H1 (cell line): ENCODE measurements at regions not wholly inside any gene's neighbourhood (a gene's known extent, or its start where the extent isn't known, plus 50 kb on each side); places are given as distances from the start of the nearest gene placed in this dataset.

ENCODE experiments used
- CEBPB ChIP-seq: IDR thresholded peaks from 2 replicates; pipeline ENCODE4 v1.6.1; 2012; ENCODE audit warnings: low read depth, low read length
- EZH2 ChIP-seq: fragments of 200-600 bp; sonication (generic); IDR thresholded peaks from 2 replicates; pipeline ENCODE4 v1.7.1; 2012; ENCODE audit warnings: low read depth, mild to moderate bottlenecking, moderate library complexity, low read length, inconsistent platforms; ENCODE audit not compliant: severe bottlenecking
- GTF2F1 ChIP-seq: IDR thresholded peaks from 2 replicates; pipeline ENCODE4 v1.6.1; 2012; ENCODE audit warnings: low read depth, low read length, improper control_type of control experiment, borderline replicate concordance

DNA sequence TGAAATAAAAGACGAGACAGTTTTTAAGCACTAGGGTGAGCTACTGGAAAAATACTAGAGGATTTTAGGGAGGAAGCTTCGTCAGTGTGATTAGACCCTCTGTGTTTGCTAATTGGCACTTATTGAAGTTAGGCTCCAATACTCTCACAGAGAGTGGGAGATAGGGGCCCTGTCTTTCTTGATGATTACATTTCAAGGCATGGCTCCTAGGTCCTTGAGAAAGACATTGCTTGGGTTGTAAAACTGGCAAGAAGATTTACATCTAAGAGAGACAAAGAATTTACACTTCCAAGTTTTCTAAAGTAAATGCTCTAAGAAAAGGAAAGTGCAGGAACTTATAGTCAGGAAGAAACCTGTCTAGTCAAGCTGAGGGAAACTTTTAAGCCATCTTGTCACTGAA is 183.2 kb downstream of the C12orf50 start (continued):
- TF ChIP-seq GTF2F1 (no peak), EZH2 (no peak), CEBPB (no peak)
- TF ChIP-seq, all 59 proteins: peak for 0
